IMR-90 (cell line): ENCODE measurements at regions not wholly inside any gene's neighbourhood (a gene's known extent, or its start where the extent isn't known, plus 50 kb on each side); places are given as distances from the start of the nearest gene placed in this dataset.

Source experiments
- ATAC-seq: fragments of 200-7000 bp; cut with Tn5 transposase; 2 replicates; pipeline ENCODE4 v1.9.1; 2020; ENCODE audit warnings: low read depth, mild to moderate bottlenecking, moderate library complexity
- BruUV-seq: library from RNA; stranded (reverse); fragments of 400-500 nt; replicated peaks from 2 replicates; lab custom pipeline; 2021; lab: Mats Ljungman, UMichigan
- CTCF ChIA-PET: fragments of 300-600 bp; formaldehyde crosslinking; extraction: SDS; loops from one replicate; lab custom pipeline; 2021; ENCODE audit warnings: antibody characterized with exemption; lab: Yijun Ruan, JAX
- POLR2A ChIA-PET: fragments of 300-600 bp; sonication (Branson Sonifier 250); formaldehyde crosslinking; loops from one replicate; lab custom pipeline; 2022; ENCODE audit warnings: antibody characterized with exemption; ENCODE audit not compliant: unreplicated experiment; lab: Charles Lee
- DNase-seq: peaks from one replicate; pipeline ENCODE4 v3.0.0; 2013
- H2AFZ ChIP-seq: replicated peaks from 2 replicates; pipeline ENCODE3; 2013; ENCODE audit warnings: low read length, mild to moderate bottlenecking; ENCODE audit not compliant: poor library complexity
- H2AK5ac ChIP-seq: 2 replicates; pipeline ENCODE4 v1.6.1; 2013; ENCODE audit warnings: low read depth, low read length, inconsistent platforms
- H2AK9ac ChIP-seq: replicated peaks from 2 replicates; pipeline ENCODE3; 2013; ENCODE audit warnings: mild to moderate bottlenecking, low read depth, low read length, moderate library complexity; ENCODE audit not compliant: poor library complexity
- H2BK120ac ChIP-seq: 2 replicates; pipeline ENCODE4 v1.6.1; 2013; ENCODE audit warnings: low read depth, low read length, inconsistent platforms
- H2BK15ac ChIP-seq: 3 replicates; pipeline ENCODE4 v1.6.1; 2013; ENCODE audit warnings: low read depth, low read length, inconsistent platforms
- H2BK20ac ChIP-seq: 2 replicates; pipeline ENCODE4 v1.6.1; 2013; ENCODE audit warnings: low read depth, mild to moderate bottlenecking, inconsistent platforms, low read length, moderate library complexity
- H2BK5ac ChIP-seq: 2 replicates; pipeline ENCODE4 v1.6.1; 2013; ENCODE audit warnings: mild to moderate bottlenecking, low read depth, low read length, inconsistent platforms; ENCODE audit not compliant: poor library complexity, severe bottlenecking
- H3K14ac ChIP-seq: replicated peaks from 2 replicates; pipeline ENCODE4 v1.6.1; 2013; ENCODE audit warnings: low read depth, low read length, inconsistent platforms
- H3K18ac ChIP-seq: 2 replicates; pipeline ENCODE4 v1.6.1; 2013; ENCODE audit warnings: low read depth, low read length, control low read depth
- H3K23ac ChIP-seq: 2 replicates; pipeline ENCODE4 v1.6.1; 2013; ENCODE audit warnings: low read depth, low read length, inconsistent platforms
- H3K27ac ChIP-seq: 2 replicates; pipeline ENCODE4 v1.5.1; 2013; ENCODE audit warnings: mild to moderate bottlenecking, control low read depth, low read length; ENCODE audit not compliant: insufficient read depth
- H3K27me3 ChIP-seq: 2 replicates; pipeline ENCODE4 v1.6.1; 2013; ENCODE audit warnings: low read length; ENCODE audit not compliant: control insufficient read depth, insufficient read depth
- H3K36me3 ChIP-seq: 2 replicates; pipeline ENCODE4 v1.6.1; 2013; ENCODE audit warnings: low read length, mixed read lengths; ENCODE audit not compliant: control insufficient read depth, insufficient read depth
- H3K4ac ChIP-seq: 2 replicates; pipeline ENCODE4 v1.6.1; 2013; ENCODE audit warnings: low read depth, low read length, inconsistent platforms
- H3K4me1 ChIP-seq: 2 replicates; pipeline ENCODE4 v1.6.1; 2013; ENCODE audit warnings: low read length, mixed read lengths; ENCODE audit not compliant: control insufficient read depth, insufficient read depth
- H3K4me2 ChIP-seq: 2 replicates; pipeline ENCODE4 v1.6.1; 2013; ENCODE audit warnings: low read depth, mild to moderate bottlenecking, control low read depth, low read length, moderate library complexity
- H3K4me3 ChIP-seq: 2 replicates; pipeline ENCODE4 v1.5.1; 2013; ENCODE audit warnings: low read depth, mild to moderate bottlenecking, control low read depth, low read length, moderate library complexity; ENCODE audit not compliant: insufficient read depth
- H3K56ac ChIP-seq: 2 replicates; pipeline ENCODE4 v1.6.1; 2013; ENCODE audit warnings: low read length, inconsistent platforms; ENCODE audit not compliant: insufficient read depth; ENCODE audit errors: extremely low read depth
- H3K79me1 ChIP-seq, 2 experiments: 2 replicates each; pipeline ENCODE4 v1.6.1; 2013; ENCODE audit warnings: low read length in 2 of 2, inconsistent platforms in 1 of 2, low read depth in 1 of 2
- H3K9ac ChIP-seq: 2 replicates; pipeline ENCODE4 v1.6.1; 2013; ENCODE audit warnings: low read depth, low read length, control low read depth
- H3K9me1 ChIP-seq: 2 replicates; pipeline ENCODE4 v1.6.1; 2013; ENCODE audit warnings: low read length, inconsistent platforms; ENCODE audit not compliant: insufficient read depth
- H3K9me3 ChIP-seq: 2 replicates; pipeline ENCODE4 v1.6.1; 2013; ENCODE audit warnings: low read length; ENCODE audit not compliant: control insufficient read depth, insufficient read depth
- H4K20me1 ChIP-seq: 2 replicates; pipeline ENCODE4 v1.6.1; 2013; ENCODE audit warnings: low read length, inconsistent platforms; ENCODE audit not compliant: insufficient read depth
- H4K5ac ChIP-seq: 2 replicates; pipeline ENCODE4 v1.6.1; 2013; ENCODE audit warnings: mild to moderate bottlenecking, low read depth, low read length, control low read depth
- H4K8ac ChIP-seq, 2 experiments: 2 replicates each; pipeline ENCODE4 v1.6.1; 2013; ENCODE audit warnings: low read depth in 2 of 2, low read length in 2 of 2, control low read depth in 1 of 2, inconsistent platforms in 1 of 2
- H4K91ac ChIP-seq: 2 replicates; pipeline ENCODE4 v1.6.1; 2013; ENCODE audit warnings: low read depth, low read length, inconsistent platforms; ENCODE audit not compliant: insufficient read depth
- BHLHE40 ChIP-seq: fragments of 150-350 bp; IDR thresholded peaks from 2 replicates; pipeline ENCODE4 v1.6.1; 2016; ENCODE audit warnings: mild to moderate bottlenecking, low read depth, low read length
- CEBPB ChIP-seq: IDR thresholded peaks from 2 replicates; pipeline ENCODE4 v1.6.1; 2012; ENCODE audit warnings: low read depth, low read length, improper control_type of control experiment
- CHD1 ChIP-seq: IDR thresholded peaks from 2 replicates; pipeline ENCODE4 v1.6.1; 2012; ENCODE audit warnings: low read depth, low read length, improper control_type of control experiment
- FOS ChIP-seq: fragments of 150-350 bp; IDR thresholded peaks from 2 replicates; pipeline ENCODE4 v1.6.1; 2016; ENCODE audit warnings: low read depth, low read length
- MAZ ChIP-seq: IDR thresholded peaks from 2 replicates; pipeline ENCODE4 v1.6.1; 2012; ENCODE audit warnings: low read depth, mild to moderate bottlenecking, low read length, improper control_type of control experiment, moderate library complexity, borderline replicate concordance
- NFE2L2 ChIP-seq: fragments of 150-350 bp; IDR thresholded peaks from 2 replicates; pipeline ENCODE4 v1.6.1; 2016; ENCODE audit warnings: low read depth, mild to moderate bottlenecking, low read length
- POLR2A ChIP-seq: IDR thresholded peaks from 2 replicates; pipeline ENCODE4 v1.6.1; 2012; ENCODE audit warnings: mild to moderate bottlenecking, low read depth, low read length
- RFX5 ChIP-seq: IDR thresholded peaks from 2 replicates; pipeline ENCODE4 v1.8.0; 2012; ENCODE audit warnings: low read depth, mild to moderate bottlenecking, low read length, moderate library complexity
- WGBS, 2 experiments: methylation state at CpG; one replicate each; pipeline versions ENCODE4 v1.1.5 to v1.1.7; 2013; ENCODE audit warnings: missing lambda C conversion rate in 2 of 2; ENCODE audit not compliant: insufficient read length in 1 of 2; ENCODE audit errors: extremely low coverage in 2 of 2; 5-methylcytosine and 5-hydroxymethylcytosine counted together
- dilution Hi-C: fragments of 300-500 bp; cut with HindIII; formaldehyde crosslinking; loops from one replicate; pipeline ENCODE4 v1.14.3; 2018; ENCODE audit warnings: low sequenced_read_pairs; ENCODE audit not compliant: unreplicated experiment
- in situ Hi-C: fragments of 300-500 bp; cut with MboI; formaldehyde crosslinking; loops from 3 replicates; pipeline ENCODE4 v1.14.3; 2019; ENCODE audit warnings: low sequenced_read_pairs, inconsistent platforms, mixed read lengths
- intact Hi-C: fragments of 100-400 bp; cut with micrococcal nuclease; formaldehyde crosslinking; loops from 2 replicates; pipeline ENCODE4 v1.10.0; 2022
- TF ChIP-seq, protein P1 (sequence below): fragments of 150-350 bp; IDR thresholded peaks from 2 replicates; pipeline ENCODE4 v1.6.1; 2016; ENCODE audit warnings: low read depth, mild to moderate bottlenecking, low read length, moderate library complexity, borderline replicate concordance

DNA sequence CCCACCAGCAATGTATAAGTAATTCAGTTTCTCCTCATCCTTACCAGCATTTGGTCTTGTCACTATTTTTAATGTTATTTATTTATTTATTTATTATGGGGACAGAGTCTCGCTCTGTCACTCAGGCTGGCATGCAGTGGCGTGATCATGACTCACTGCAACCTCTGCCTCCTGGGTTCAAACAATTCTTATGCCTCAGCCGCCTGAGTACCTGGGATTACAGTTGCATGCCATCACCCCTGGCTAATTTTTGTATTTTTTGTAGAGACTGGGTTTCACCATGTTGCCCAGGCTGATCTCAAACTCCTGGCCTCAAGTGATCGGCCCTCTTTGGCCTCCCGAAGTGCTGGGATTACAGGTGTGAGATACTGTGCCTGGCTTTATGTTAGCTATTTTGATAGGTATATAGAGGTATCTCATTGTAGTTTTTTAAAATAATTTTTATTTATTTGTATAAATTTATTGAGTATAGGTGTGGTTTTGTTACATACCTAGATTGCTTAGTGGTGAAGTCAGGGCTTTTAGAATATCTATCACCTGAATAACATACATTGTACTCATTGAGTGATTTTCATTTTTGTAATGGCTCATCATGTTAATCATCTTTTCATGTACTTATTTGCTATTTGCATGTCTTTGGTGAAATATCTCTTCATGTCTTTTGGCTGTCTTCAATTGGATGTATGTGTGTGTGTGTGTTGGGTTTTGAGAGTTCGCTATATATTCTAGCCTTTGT lies 53.3 kb downstream of the TANC2 start:
- Histone ChIP-seq H3K9me3 (peaks cover 5% of the 10 kb centered on the region; the same call in 1 of the 2 replicates), H3K79me1 (peaks cover 34 to 63% of the 10 kb centered on the region in 2 experiments), H2BK20ac (no peak overlapping the region), H3K27ac (no peak overlapping the region), H3K23ac (no peak overlapping the region), H3K4me3 (no peak overlapping the region), H2BK15ac (no peak overlapping the region), H3K14ac (no peak overlapping the region), H2BK120ac (no peak overlapping the region), H3K4ac (no peak overlapping the region), H3K56ac (no peak overlapping the region), H2BK5ac (no peak overlapping the region), H2AK5ac (no peak overlapping the region), H3K36me3 (no peaks in the 10 kb centered on the region; the same call in 1 of the 2 replicates), H2AK9ac (no peak overlapping the region), H4K20me1 (peaks cover 40% of the 10 kb centered on the region), H4K91ac (no peak overlapping the region), H3K27me3 (no peaks in the 10 kb centered on the region), H2AFZ (no peak overlapping the region), H3K9ac (no peak overlapping the region), H4K5ac (no peak overlapping the region), H4K8ac (no peak overlapping the region), H3K18ac (no peak overlapping the region), H3K4me2 (no peak overlapping the region), H3K4me1 (peaks cover 2% of the 10 kb centered on the region; the same call in 1 of the 2 replicates), H3K9me1 (peaks cover 5% of the 10 kb centered on the region)
- BruUV-seq: no TSS peak
- TF ChIP-seq CHD1 (no peak), CEBPB (no peak), MAZ (no peak), BHLHE40 (no peak), FOS (no peak), RFX5 (no peak), POLR2A (no peak), NFE2L2 (no peak)
- TF ChIP-seq, protein P1, sequence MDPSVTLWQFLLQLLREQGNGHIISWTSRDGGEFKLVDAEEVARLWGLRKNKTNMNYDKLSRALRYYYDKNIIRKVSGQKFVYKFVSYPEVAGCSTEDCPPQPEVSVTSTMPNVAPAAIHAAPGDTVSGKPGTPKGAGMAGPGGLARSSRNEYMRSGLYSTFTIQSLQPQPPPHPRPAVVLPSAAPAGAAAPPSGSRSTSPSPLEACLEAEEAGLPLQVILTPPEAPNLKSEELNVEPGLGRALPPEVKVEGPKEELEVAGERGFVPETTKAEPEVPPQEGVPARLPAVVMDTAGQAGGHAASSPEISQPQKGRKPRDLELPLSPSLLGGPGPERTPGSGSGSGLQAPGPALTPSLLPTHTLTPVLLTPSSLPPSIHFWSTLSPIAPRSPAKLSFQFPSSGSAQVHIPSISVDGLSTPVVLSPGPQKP: no peak
- in situ Hi-C loops: no loop called here
- POLR2A ChIA-PET: no interaction called here
- intact Hi-C loops: no loop called here
- 100% methylated on average over 2 of the region's 6 CpGs; no CpG with 5 or more reads in 1 of the 2 experiments for WGBS, 2 experiments
- DNase-seq: no peak
- dilution Hi-C loops: no loop called here
- CTCF ChIA-PET: no interaction called here
- no peak for ATAC-seq
